Astrocyte of the spinal cord (primary cell): ENCODE measurements at regions not wholly inside any gene's neighbourhood (a gene's known extent, or its start where the extent isn't known, plus 50 kb on each side); places are given as distances from the start of the nearest gene placed in this dataset.
A peak's percentile ranks its signal among the peaks of the same experiment; 100 is the strongest.

ENCODE experiments used
- DNase-seq: peaks from one replicate; pipeline ENCODE4 v3.0.0; 2011; ENCODE audit warnings: low read depth, low spot score
- H3K4me3 ChIP-seq: 2 replicates; pipeline ENCODE4 v1.5.1; 2011; ENCODE audit warnings: low read depth, mild to moderate bottlenecking, low read length, moderate library complexity
- CTCF ChIP-seq: IDR thresholded peaks from 2 replicates; pipeline ENCODE4 v1.5.1; 2012; ENCODE audit warnings: low read depth, mild to moderate bottlenecking, low read length, inconsistent platforms
- in situ Hi-C: cut with HindIII; loops from 2 replicates; pipeline ENCODE4 v1.10.0; 2017; ENCODE audit warnings: low sequenced_read_pairs

GRCh38 chr16:5865236-5865635, 767.6 kb upstream of the EEF2KMT start:
- in situ Hi-C loops: no loop called here
- DNase-seq: peak; percentile 77
- no peak overlapping the region for H3K4me3 ChIP-seq
- no peak for TF ChIP-seq CTCF

- TF ChIP-seq CTCF: no peak
- in situ Hi-C loops: no loop called here
- DNase-seq: no peak
- no peak overlapping the region for H3K4me3 ChIP-seq
These were observed 765.5 kb upstream of the EEF2KMT start for GRCh38 chr16:5863071-5863606.

DNA sequence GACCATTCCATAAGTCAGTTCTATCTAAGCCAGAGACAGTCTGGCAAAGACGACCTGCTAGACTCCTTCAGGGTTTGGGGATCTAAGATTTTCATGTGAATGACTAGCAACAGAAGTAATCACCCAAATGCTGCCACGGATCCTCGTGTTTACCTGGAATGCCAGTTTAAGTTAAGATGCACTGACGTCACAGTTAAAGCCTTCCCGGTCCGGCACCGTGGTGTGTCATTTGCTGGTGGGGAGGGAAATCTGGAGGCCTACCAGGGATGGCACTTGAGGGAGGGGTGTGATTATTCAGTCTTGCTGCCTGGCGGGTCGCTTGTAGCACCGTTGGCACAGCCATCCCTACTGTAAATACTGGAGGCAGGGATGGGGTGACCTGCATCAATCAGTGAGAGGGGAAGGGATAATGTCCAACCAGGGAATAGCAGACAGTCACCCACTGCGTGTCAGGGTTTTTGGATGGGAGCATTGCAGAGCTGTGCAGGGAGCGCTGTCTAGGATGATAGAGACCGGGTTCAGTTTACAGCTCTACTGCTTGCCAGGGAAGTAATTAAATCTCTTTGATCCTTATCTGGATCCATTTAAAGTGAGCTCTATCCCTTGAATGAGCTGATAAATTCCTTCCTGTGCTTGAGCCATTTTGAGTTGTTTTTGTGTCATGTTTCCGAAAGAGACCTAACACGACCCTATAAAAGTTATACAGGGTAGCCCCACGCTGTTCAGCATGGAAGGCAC, 764.7 kb upstream of the EEF2KMT start:
- no peak for TF ChIP-seq CTCF
- no peak for DNase-seq
- in situ Hi-C loops: no loop called here
- no peak overlapping the region for H3K4me3 ChIP-seq

GRCh38 chr16:5861241-5861640, 763.6 kb upstream of the EEF2KMT start:
- H3K4me3 ChIP-seq: no peak overlapping the region
- no peak for DNase-seq
- in situ Hi-C loops: no loop called here
- no peak for TF ChIP-seq CTCF

GRCh38 chr16:5858180-5858579, 760.6 kb upstream of the EEF2KMT start:
- in situ Hi-C loops: no loop called here
- no peak overlapping the region for H3K4me3 ChIP-seq
- TF ChIP-seq CTCF: no peak
- DNase-seq: no peak

DNA sequence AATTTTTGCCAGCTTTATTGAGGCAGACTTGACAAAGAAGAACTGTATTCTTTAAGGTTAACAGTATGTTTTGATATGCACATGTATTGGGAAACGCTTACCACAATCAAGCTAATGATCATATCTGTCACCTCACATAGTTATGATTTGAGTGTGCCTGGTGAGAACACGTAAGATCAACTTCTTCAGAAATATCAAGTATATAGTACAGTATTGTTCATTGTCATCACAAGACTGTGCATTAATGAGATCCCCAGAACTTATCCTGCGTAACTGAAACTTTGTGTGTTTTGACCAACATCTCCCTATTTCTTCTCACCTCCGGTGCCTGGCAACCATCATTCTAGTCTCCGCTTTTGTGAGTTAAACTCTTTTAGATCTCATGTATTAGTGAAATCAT, 756.4 kb upstream of the EEF2KMT start:
- no peak for TF ChIP-seq CTCF
- no peak for DNase-seq
- no peak overlapping the region for H3K4me3 ChIP-seq
- in situ Hi-C loops: no loop called here

DNA sequence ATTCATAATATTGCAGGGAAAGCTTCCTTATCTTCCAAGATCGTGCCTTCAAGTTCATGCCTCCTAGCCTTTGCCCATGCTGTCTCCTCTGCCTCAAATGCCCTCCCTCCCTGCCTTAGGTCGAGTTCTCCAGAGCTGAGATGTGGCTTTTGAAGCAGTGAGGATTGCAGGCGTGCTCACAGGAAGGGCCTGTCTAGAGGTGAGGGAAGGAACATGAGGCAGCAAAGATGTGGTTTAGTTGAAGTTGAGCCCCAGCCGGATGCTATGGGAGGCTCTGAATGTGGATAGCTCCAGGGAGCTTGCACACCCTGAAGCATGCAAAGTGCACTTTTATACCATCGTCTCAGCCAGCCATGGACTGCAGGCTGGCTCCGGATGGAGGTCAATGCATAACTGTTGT, 754.6 kb upstream of the EEF2KMT start:
- DNase-seq: no peak
- no peak for TF ChIP-seq CTCF
- no peak overlapping the region for H3K4me3 ChIP-seq
- in situ Hi-C loops: no loop called here
